Mucosa of rectum (tissue), 2 donors: ENCODE measurements at regions not wholly inside any gene's neighbourhood (a gene's known extent, or its start where the extent isn't known, plus 50 kb on each side); places are given as distances from the start of the nearest gene placed in this dataset.

Experiments used
- H3K27ac ChIP-seq, 2 donors: one replicate each; pipeline ENCODE4 v1.7.0; 2013; ENCODE audit warnings: inconsistent platforms in 2 of 2, low read depth in 2 of 2, low read length in 2 of 2
- H3K27me3 ChIP-seq, 2 donors: one replicate each; pipeline ENCODE4 v1.7.0; 2013; ENCODE audit warnings: low read length in 2 of 2; ENCODE audit not compliant: control insufficient read depth in 2 of 2, insufficient read depth in 2 of 2
- H3K36me3 ChIP-seq, 2 donors: one replicate each; pipeline ENCODE4 v1.7.0; 2013; ENCODE audit warnings: low read length in 2 of 2; ENCODE audit not compliant: control insufficient read depth in 2 of 2, insufficient read depth in 2 of 2
- H3K4me1 ChIP-seq, 2 donors: one replicate each; pipeline ENCODE4 v1.7.0; 2013; ENCODE audit warnings: low read length in 2 of 2, mild to moderate bottlenecking in 1 of 2; ENCODE audit not compliant: control insufficient read depth in 2 of 2, insufficient read depth in 2 of 2
- H3K4me3 ChIP-seq, 2 donors: one replicate each; pipeline ENCODE4 v1.7.0; 2013; ENCODE audit warnings: low read length in 2 of 2
- H3K9ac ChIP-seq, 2 donors: one replicate each; pipeline ENCODE4 v1.7.0; 2013; ENCODE audit warnings: low read length in 2 of 2, low read depth in 1 of 2, mild to moderate bottlenecking in 1 of 2
- H3K9me3 ChIP-seq, 2 donors: one replicate each; pipeline ENCODE4 v1.7.0; 2013; ENCODE audit warnings: low read length in 2 of 2; ENCODE audit not compliant: control insufficient read depth in 2 of 2
- donor health status: healthy.
- donor health status: Normal muscosa, but diverticular disease.

DNA sequence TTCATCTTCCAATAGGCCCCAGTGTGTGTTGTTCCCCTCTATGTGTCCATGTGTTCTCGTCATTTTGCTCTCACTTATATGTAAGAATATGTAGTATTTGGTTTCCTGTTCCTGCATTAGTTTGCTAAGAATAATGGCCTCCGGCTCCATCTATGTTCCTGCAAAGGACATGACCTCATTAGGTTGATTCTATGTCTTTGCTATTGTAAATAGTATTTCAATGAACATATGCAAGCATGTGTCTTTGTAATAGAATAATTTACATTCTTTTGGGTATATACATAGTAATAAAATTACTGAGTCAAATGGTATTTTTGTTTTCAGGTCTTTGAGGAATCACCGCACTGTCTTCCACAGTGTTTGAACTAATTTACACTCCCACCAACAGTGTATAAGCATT is 202.9 kb upstream of the KIRREL3 start:
- no peaks in the 10 kb centered on the region for H3K4me1 ChIP-seq
- H3K27me3 ChIP-seq, result no peaks in the 10 kb centered on the region
- H3K4me3 ChIP-seq, result no peak overlapping the region
- no peak overlapping the region for H3K27ac ChIP-seq
- no peak overlapping the region for H3K9ac ChIP-seq
- no peaks in the 10 kb centered on the region for H3K36me3 ChIP-seq
- peaks cover 0 to 4% of the 10 kb centered on the region in 2 donors for H3K9me3 ChIP-seq

DNA sequence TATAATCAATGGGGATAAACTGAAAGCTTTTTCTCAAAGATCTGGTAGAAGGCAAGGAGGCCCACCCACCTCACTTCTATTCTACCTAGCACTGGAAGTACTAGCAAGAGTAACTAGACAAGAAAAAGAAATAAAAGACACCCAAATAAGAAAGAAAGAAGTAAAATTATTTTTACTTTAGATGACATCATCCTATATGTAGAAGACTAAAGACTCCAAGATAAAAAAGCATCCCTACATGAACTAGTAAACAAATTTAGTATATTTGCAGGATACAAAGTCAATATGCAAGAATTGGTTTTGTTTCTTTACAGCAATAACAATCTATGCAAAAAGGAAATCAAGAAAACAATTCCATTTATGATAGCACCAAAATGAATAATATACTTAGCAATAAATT is 201.5 kb upstream of the KIRREL3 start:
- Histone ChIP-seq H3K27me3 (no peaks in the 10 kb centered on the region), H3K4me3 (no peak overlapping the region), H3K9ac (no peak overlapping the region), H3K27ac (no peak overlapping the region), H3K36me3 (no peaks in the 10 kb centered on the region), H3K4me1 (no peaks in the 10 kb centered on the region), H3K9me3 (peaks cover 0 to 2% of the 10 kb centered on the region in 2 donors)

DNA sequence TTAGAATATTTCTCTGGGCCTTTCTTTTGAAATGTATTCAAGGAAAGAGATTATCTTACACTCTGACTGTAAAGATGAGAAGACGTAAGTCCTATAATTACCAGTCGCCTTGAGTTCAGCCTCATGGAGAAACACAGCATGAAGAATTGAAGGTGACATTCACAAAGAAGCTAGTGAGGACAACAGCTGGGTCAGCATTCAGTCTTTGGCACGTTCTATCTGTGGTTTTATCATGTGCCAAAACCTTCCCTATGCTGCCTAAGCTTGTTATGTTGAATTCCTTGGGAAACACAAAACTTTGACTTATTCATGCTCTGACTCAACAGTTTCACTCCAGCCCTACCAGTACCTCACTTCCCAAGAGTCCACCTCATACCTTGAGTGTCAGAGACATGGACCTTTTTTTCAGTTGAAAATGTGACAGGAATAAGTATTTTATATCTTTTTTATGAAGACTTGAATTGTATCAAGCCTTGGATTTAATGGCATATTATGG is 198.8 kb upstream of the KIRREL3 start:
- H3K9ac ChIP-seq, result no peak overlapping the region
- H3K9me3 ChIP-seq, result no peaks in the 10 kb centered on the region
- H3K4me3 ChIP-seq, result no peak overlapping the region
- H3K27me3 ChIP-seq, result no peaks in the 10 kb centered on the region
- H3K36me3 ChIP-seq, result no peaks in the 10 kb centered on the region
- H3K4me1 ChIP-seq, result no peaks in the 10 kb centered on the region
- no peak overlapping the region for H3K27ac ChIP-seq

DNA sequence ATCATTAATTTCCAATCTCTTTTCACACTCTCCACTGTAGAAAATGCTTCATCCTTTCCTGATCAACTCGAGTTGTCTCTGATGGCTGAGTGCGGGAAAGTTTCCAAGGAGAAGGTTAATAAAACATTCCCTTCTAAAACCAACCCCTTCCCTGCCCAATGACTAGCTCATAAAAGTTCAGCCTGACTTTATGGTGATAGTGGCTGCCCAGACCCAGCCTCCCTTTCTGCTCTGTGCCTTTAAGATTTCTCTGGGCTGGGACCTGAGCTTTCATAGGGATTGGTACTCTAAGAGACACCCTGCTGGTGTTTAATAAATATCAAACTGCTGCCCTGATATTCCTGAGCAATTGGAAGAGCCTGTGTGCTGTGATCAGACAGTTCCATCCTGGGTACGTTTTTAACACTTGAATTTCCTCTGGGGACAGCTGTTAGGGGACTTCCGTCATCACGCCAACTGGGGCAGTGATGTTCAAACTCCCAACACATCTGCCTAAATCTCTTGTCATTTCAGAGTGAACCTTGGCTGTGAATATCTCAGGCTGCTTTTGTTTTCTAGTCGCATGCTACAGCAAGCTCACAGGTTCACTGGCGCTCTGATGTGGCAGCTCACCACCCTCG is 195.0 kb upstream of the KIRREL3 start:
- Histone ChIP-seq H3K36me3 (no peaks in the 10 kb centered on the region), H3K4me1 (no peaks in the 10 kb centered on the region), H3K4me3 (no peak overlapping the region), H3K9me3 (no peaks in the 10 kb centered on the region), H3K9ac (no peak overlapping the region), H3K27me3 (no peaks in the 10 kb centered on the region), H3K27ac (no peak overlapping the region)

DNA sequence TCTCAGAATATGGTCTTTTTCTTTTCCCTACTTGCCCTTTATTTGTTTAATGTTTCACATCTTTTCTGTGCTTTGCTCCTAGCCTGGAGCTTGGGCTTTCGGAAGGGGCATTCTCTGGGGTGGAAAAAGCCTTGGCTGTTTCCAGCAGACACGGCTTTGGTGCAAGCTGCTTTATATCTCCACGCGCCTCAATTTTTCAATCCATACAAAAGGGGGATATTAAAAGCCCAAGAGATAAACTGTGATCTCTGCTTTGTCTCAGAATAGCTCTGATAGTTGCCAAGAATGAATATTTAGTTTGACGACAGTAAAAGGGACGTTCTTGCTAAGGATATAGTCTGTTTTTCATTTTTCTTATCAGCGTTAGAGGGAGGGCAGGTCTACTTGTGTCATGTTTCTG is 194.0 kb upstream of the KIRREL3 start:
- Histone ChIP-seq H3K36me3 (no peaks in the 10 kb centered on the region), H3K9me3 (no peaks in the 10 kb centered on the region), H3K27me3 (no peaks in the 10 kb centered on the region), H3K4me3 (no peak overlapping the region), H3K4me1 (no peaks in the 10 kb centered on the region), H3K9ac (no peak overlapping the region), H3K27ac (no peak overlapping the region)

DNA sequence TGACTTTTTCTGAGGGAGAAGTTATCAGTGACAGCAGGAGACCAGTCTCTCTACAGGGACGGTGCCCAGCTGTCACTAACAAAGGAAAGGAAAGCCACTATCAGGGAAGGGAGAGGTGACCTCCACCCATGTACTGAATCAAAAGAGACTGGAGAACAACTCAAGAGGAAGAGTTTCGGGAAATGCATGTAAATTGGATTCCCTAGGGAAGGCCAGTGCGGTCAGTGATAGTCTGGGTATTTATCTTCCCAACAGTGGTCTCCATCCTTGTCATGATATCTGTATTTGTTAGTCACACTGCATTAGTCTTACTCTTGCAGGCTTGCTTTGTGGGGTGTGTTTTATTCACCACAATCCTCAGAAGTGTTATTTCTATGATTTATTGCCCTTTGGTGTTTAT is 193.4 kb upstream of the KIRREL3 start:
- H3K9ac ChIP-seq, result no peak overlapping the region
- no peaks in the 10 kb centered on the region for H3K27me3 ChIP-seq
- H3K4me3 ChIP-seq, result no peak overlapping the region
- H3K36me3 ChIP-seq, result no peaks in the 10 kb centered on the region
- no peak overlapping the region for H3K27ac ChIP-seq
- no peaks in the 10 kb centered on the region for H3K9me3 ChIP-seq
- H3K4me1 ChIP-seq, result no peaks in the 10 kb centered on the region

DNA sequence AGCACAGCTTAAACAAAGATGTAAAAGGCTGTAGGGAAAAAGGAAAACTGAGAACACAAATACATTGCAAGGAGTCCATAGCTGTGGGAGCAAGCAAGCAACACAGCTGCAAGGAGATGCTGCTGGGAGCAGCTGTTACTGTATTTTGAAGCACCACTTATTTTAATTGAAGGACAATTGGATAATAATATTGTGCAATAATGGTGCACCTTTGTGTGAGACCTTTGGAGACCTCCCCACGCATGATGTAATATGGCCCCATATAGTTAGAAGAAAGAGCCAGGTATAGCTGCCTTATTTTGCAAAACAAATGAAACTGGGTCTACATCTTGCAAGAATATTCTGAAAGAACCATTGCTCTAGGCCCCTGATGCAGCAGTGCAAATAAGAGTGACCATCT is 191.1 kb upstream of the KIRREL3 start:
- Histone ChIP-seq H3K4me1 (no peaks in the 10 kb centered on the region), H3K27ac (no peak overlapping the region), H3K9ac (no peak overlapping the region), H3K27me3 (no peaks in the 10 kb centered on the region), H3K36me3 (no peaks in the 10 kb centered on the region), H3K4me3 (no peak overlapping the region), H3K9me3 (no peaks in the 10 kb centered on the region)

DNA sequence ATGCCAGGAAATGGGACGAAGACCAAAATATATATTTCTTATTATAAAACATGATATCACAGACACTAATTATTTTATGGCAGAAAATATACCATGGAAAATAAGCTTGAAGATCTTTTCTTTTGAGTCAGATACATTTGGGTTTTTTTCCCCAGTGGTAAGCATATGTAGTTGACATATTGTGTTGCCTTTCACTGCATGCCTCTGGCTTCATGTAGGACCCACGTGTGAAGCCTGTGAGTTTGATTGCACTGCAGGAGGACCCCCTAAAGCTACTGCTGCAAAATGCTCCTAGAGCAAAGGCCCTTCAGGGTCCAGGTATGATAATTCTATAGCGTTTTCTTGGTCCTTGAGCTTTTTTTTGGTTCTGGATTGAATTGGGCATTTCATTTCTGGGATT is 190.7 kb upstream of the KIRREL3 start:
- Histone ChIP-seq H3K4me1 (no peaks in the 10 kb centered on the region), H3K9ac (no peak overlapping the region), H3K36me3 (no peaks in the 10 kb centered on the region), H3K4me3 (no peak overlapping the region), H3K27ac (no peak overlapping the region), H3K27me3 (no peaks in the 10 kb centered on the region), H3K9me3 (no peaks in the 10 kb centered on the region)

DNA sequence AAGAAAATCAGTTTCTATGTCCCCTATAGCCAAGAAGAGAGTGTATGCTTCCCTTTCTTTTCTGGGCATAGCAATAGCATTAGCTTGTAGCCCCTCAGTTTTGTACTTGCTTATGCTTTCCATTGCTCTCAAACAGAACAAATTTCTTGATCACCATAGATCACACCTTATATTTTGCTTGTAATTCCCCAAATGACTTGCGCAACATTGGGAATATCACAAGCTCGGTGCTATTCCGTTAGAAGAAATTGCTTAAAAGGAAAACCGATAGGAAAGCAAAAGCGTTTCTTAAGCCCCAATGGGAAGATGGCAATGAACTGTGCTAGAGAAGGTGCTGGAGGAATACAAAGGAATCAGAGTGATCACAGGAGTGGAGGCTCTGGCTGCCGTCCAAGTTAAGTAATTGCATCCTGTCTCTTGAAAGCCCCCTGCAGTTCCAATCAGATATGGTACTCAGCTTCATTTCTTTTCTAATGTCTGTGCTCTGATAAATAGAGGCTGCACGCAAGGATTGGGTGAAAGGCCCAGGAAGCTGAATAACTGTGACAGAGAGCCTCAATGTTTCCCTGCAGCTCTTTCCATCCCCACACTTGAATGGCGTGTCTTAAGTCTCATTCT is 182.1 kb upstream of the KIRREL3 start:
- H3K4me1 ChIP-seq, result no peaks in the 10 kb centered on the region
- H3K27me3 ChIP-seq, result no peaks in the 10 kb centered on the region
- H3K36me3 ChIP-seq, result no peaks in the 10 kb centered on the region
- H3K4me3 ChIP-seq, result no peak overlapping the region
- no peak overlapping the region for H3K9ac ChIP-seq
- no peaks in the 10 kb centered on the region for H3K9me3 ChIP-seq
- H3K27ac ChIP-seq, result no peak overlapping the region

DNA sequence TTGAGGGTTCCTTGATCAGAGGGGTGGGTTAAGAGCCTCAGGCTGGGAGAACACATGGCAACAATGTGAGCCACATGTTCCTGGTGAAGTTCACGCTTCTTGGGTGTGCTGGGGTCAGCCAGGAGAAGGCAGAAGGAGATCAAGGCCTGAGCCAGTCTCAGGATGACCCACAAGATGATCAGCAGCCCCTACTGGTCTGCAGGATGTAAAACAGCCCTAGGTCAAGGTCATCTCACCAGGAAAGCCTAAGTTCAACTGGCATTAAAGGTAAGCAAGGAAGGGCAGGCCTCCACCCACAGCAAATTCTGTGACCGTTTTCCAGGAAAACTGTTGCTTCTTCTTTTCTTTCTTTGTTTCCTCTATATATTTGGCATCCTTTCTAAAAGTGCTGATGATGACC is 156.7 kb upstream of the KIRREL3 start:
- H3K9me3 ChIP-seq, result no peaks in the 10 kb centered on the region
- no peaks in the 10 kb centered on the region for H3K36me3 ChIP-seq
- no peak overlapping the region for H3K9ac ChIP-seq
- no peaks in the 10 kb centered on the region for H3K27me3 ChIP-seq
- no peaks in the 10 kb centered on the region for H3K4me1 ChIP-seq
- no peak overlapping the region for H3K27ac ChIP-seq
- no peak overlapping the region for H3K4me3 ChIP-seq
